GM12891 (cell line): ENCODE measurements at regions not wholly inside any gene's neighbourhood (a gene's known extent, or its start where the extent isn't known, plus 50 kb on each side); places are given as distances from the start of the nearest gene placed in this dataset.
"Not testable (repeated sequence)": the region's sequence is repeated elsewhere in the genome, so short reads cannot be mapped to it uniquely, and the experiment has no call there.

Source experiments
- DNase-seq: peaks from one replicate; pipeline ENCODE4 v3.0.0; 2011; ENCODE audit warnings: low spot score; ENCODE audit not compliant: insufficient read length
- FAIRE-seq: peaks from 2 replicates; lab custom pipeline; 2011; peaks lifted over from hg19 to GRCh38; lab: Jason Lieb, UNC
- PAX5 ChIP-seq: IDR thresholded peaks from 2 replicates; pipeline ENCODE4 v1.6.1; 2011; ENCODE audit warnings: low read length, moderate library complexity, mild to moderate bottlenecking; ENCODE audit not compliant: insufficient read depth, severe bottlenecking
- POLR2A ChIP-seq: IDR thresholded peaks from 2 replicates; pipeline ENCODE4 v1.6.1; 2011; ENCODE audit warnings: low read depth, low read length, control low read depth
- POLR2AphosphoS5 ChIP-seq: IDR thresholded peaks from 2 replicates; pipeline ENCODE4 v1.6.1; 2011; ENCODE audit warnings: low read depth, low read length, control low read depth
- POU2F2 ChIP-seq: IDR thresholded peaks from 2 replicates; pipeline ENCODE4 v1.6.1; 2011; ENCODE audit warnings: low read depth, mild to moderate bottlenecking, control low read depth, low read length, moderate library complexity
- SPI1 ChIP-seq: IDR thresholded peaks from 2 replicates; pipeline ENCODE4 v1.6.1; 2011; ENCODE audit warnings: low read depth, low read length, control low read depth
- TAF1 ChIP-seq: IDR thresholded peaks from 2 replicates; pipeline ENCODE4 v1.6.1; 2011; ENCODE audit warnings: low read depth, low read length, control low read depth

- no peak for FAIRE-seq
- TF ChIP-seq POLR2A (no peak), TAF1 (no peak), PAX5 (no peak), POLR2AphosphoS5 (no peak), POU2F2 (no peak), SPI1 (no peak)
These were observed 1358.4 kb downstream of the PCDH19 start for GRCh38 chrX:99051639-99052038.

GRCh38 chrX:99033226-99033901 is 1376.7 kb downstream of the PCDH19 start:
- FAIRE-seq (no peak), DNase-seq (no peak)
- TF ChIP-seq POLR2A: no peak
- TF ChIP-seq POLR2AphosphoS5: no peak
- no peak for TF ChIP-seq TAF1

More at GRCh38 chrX:99051639-99052038, 1358.4 kb downstream of the PCDH19 start:
- no peak for DNase-seq

GRCh38 chrX:99010957-99011356 is 1399.1 kb downstream of the PCDH19 start:
- DNase-seq (no peak), FAIRE-seq (no peak)
- no peak for TF ChIP-seq PAX5
- no peak for TF ChIP-seq POU2F2
- TF ChIP-seq SPI1: no peak
- TF ChIP-seq POLR2A: no peak
- TF ChIP-seq TAF1: no peak
- no peak for TF ChIP-seq POLR2AphosphoS5

GRCh38 chrX:99001286-99001685 is 1408.8 kb downstream of the PCDH19 start:
- DNase-seq: no peak
- no peak for FAIRE-seq
- TF ChIP-seq POU2F2: no peak
- TF ChIP-seq SPI1: no peak
- TF ChIP-seq POLR2AphosphoS5: no peak
- TF ChIP-seq TAF1: no peak

GRCh38 chrX:98962996-98963395 is 1447.1 kb downstream of the PCDH19 start:
- no peak for TF ChIP-seq PAX5
- TF ChIP-seq POLR2AphosphoS5: no peak
- no peak for TF ChIP-seq TAF1
- TF ChIP-seq SPI1: no peak
- no peak for TF ChIP-seq POLR2A
- no peak for TF ChIP-seq POU2F2
- DNase-seq: no peak
- no peak for FAIRE-seq

- DNase-seq: no peak
- TF ChIP-seq POLR2A: no peak
- no peak for TF ChIP-seq TAF1
- TF ChIP-seq PAX5: no peak
- FAIRE-seq: no peak
These were observed 1454.1 kb downstream of the PCDH19 start for GRCh38 chrX:98956014-98956413.

- TF ChIP-seq TAF1: no peak
- DNase-seq: no peak
- no peak for FAIRE-seq
These were observed 1470.6 kb downstream of the PCDH19 start for GRCh38 chrX:98939456-98939855.

- no peak for DNase-seq
- no peak for FAIRE-seq
- TF ChIP-seq POLR2AphosphoS5 (no peak), POLR2A (no peak), SPI1 (no peak), PAX5 (no peak), POU2F2 (no peak), TAF1 (no peak)
These were observed 1478.9 kb downstream of the PCDH19 start for GRCh38 chrX:98931216-98931615.

- FAIRE-seq (no peak), DNase-seq (no peak)
- TF ChIP-seq TAF1 (no peak), PAX5 (no peak), POLR2AphosphoS5 (no peak), SPI1 (no peak), POLR2A (no peak), POU2F2 (no peak)
These were observed 1485.6 kb downstream of the PCDH19 start for GRCh38 chrX:98924511-98924910.

GRCh38 chrX:98897191-98897590 is 1512.9 kb downstream of the PCDH19 start:
- TF ChIP-seq POLR2AphosphoS5 (no peak), POU2F2 (no peak), POLR2A (no peak), TAF1 (no peak), SPI1 (no peak), PAX5 (no peak)
- FAIRE-seq (no peak), DNase-seq (no peak)

GRCh38 chrX:98850639-98851038 is 1559.4 kb downstream of the PCDH19 start:
- DNase-seq, FAIRE-seq: not testable (repeated sequence)
